ENCODE measurements at regions not wholly inside any gene's neighbourhood (a gene's known extent, or its start where the extent isn't known, plus 50 kb on each side); places are given as distances from the start of the nearest gene placed in this dataset.

- TF ChIP-seq POLR2A (IDR thresholded peaks at IDR 0.05) (no peak), CTCF (IDR thresholded peaks at IDR 0.05) (no peak), POLR2AphosphoS5 (IDR thresholded peaks at IDR 0.05) (no peak), EP300 (IDR thresholded peaks at IDR 0.05) (no peak)
These were observed 131.1 kb upstream of the OPCML start for GRCh38 chr11:133663135-133663985.

Measured in stomach (tissue), 4 donors.